Astrocyte of the hippocampus (primary cell): ENCODE measurements at regions not wholly inside any gene's neighbourhood (a gene's known extent, or its start where the extent isn't known, plus 50 kb on each side); places are given as distances from the start of the nearest gene placed in this dataset.
A peak's percentile ranks its signal among the peaks of the same experiment; 100 is the strongest.

Experiments
- DNase-seq: peaks from one replicate; pipeline ENCODE4 v3.0.0; 2011; ENCODE audit warnings: low read depth, low spot score

DNA sequence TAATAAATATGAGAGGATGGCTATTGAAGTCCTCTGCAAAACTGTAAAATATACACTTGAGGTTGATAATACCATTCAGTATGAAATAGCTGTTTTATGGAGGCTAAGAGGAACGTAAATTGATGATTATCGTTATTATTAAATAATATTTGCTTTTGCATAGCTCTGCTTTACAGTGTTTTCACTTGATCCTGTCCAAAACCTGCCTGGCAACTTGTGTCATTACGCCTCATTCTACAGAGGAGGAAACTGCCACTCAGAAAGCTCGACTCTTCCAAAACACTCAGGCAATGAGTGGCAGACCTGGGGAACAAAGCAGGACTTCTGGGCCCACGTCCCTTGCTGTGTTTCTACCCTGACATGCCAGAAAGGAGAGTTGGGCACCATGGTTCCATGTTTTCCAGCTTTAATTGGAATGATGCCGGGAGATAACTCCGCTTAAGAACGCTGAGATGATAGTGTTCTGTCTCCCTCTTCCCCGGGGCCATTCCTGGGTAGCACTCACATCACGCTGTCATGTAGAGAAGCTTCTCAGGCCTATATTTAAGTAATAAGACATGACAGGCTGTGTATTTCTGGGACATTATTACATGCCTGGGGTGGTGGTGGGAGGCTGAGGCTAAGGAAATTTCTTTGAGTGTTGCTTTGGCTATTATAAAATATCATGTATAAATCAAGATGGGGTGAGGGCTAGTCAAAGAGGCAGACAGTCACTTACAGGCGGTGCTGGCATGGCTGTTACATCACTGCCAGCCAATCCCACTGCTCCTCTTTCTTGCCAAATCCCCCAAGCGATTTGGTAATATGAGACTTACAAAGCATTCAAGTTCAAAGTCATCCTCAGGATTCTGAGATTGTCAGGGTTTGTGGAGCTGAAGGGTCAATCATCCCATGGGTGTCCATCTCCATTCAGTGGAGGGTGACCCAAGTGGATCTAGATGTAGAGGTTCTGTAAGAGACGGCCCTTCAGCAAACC lies 501.7 kb downstream of the INSC start:
- DNase-seq: no peak

DNA sequence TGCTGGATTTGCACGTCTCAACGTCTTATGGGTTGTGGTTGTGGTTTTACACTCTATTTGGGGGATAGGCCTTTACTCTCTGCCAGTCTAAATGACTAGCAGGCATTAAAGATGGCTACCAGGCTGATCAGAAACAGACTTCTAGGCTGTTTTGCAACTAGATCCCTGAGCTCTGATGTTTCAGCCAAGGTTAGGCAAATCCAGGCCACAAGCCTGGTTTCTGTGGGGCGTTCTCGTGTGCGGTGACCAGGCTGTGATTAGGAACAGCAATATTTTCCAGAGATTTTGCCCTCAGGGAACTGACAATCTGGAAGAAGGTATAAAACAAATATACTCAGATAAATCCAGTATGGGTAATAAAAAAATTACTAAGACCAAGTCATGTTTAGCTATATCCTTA lies 502.4 kb downstream of the INSC start:
- no peak for DNase-seq

DNA sequence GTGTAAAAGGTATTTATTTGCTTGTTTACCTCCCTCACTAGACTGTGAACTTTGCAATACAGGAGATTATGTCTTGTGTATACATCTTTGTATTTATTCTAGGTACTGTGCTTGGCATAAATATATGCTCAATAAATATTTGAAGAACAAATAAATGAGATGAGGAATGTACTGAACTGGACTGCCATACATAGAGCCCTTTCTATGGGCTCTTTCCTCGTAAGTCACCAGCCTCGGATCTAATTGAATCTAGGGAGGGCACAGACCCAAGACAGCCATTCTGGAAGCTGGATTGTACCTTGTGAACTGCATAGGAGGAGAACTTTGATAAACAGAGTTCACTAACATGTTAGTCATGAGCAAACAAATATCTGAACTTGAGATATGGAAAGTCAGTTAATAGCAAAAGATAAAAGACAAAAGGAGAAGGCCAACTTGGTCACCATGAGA lies 503.9 kb downstream of the INSC start:
- no peak for DNase-seq

DNA sequence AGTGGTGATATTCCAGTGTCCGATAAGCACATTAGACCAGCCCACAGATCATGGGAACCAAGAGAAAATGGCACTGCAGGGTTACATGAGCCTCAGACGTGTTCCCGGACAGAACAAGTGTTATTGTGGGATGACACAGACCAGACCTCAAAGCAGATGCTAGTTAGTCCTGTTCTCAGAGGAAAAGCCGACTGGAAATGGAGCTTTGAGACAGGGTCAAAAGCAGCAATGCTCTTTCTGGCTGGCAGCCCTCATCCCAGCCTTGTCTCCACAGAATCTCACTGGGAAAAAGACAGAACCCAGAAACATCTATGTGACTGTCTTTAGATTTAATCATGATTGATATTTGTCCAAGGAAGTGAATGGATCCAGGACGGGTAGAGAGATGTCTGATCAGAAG lies 506.8 kb downstream of the INSC start:
- DNase-seq: no peak

DNA sequence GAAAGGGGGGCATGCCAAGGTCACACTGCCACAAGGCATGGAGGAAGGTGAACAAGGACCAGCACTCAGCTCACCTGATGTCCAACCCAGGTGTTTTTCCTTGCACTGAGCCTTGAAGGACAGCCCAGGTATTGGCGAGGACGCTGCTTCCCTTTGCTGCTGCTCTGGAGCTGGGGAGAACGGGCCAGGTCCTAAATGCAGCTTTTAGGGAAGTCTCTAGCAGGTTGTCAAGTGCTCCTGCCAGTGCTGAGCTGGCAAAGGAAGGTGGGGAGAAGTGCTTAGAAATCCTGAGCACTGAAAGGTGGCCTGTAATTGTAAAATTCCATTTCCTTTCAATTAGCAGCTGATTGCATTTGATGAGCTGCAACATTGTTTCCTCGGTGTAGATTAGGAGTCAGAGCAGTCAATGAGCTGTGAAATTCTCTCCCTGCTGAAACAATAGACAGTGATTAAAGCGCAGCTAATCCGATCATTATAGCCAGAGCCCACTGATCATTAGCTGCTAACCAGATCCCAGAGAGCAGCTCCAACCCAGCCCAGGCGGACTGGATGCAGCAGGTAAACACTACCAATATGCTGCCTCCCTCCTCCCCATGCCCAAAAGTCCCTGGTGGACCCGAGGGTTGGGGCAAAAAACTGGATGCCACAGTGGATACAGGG lies 507.6 kb downstream of the INSC start:
- DNase-seq: no peak

DNA sequence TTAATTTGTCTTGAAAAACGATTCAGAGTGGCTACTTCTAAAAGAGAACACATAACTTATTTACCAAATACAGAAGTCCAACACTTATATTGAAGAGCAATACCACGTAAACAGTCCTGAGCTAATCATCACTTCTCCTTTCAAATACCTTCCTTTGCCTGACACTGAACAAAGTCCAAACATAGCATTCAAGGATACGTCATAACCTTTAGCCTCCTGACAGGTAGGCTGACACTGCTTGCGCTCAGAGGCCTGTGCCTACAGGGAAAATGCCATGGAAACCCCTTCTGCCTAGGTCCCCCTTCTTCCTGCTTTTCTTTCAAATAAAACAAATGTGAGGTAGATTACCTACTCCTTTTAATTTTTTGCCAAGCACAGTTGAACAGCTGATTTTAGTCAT lies 510.0 kb downstream of the INSC start:
- no peak for DNase-seq

DNA sequence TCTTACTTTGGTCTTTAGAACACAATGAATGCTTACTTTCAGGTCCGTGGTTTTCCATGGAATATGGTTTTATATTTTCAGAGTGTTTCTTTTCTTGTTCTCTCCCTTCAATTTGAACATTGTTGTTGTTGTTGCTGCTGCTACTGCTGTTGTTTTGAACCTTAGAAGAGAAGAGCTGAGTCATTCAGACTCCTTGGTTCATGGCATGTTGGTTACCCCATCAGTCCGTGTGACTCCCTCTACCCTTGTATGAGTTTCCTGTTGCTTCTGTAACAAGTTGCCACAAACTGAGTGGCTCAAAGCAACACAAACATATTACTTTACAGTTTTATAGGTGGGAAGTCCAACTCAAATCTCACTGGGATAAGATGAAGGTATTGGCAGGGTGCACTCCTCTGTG lies 511.0 kb downstream of the INSC start:
- peak; percentile 11 for DNase-seq

DNA sequence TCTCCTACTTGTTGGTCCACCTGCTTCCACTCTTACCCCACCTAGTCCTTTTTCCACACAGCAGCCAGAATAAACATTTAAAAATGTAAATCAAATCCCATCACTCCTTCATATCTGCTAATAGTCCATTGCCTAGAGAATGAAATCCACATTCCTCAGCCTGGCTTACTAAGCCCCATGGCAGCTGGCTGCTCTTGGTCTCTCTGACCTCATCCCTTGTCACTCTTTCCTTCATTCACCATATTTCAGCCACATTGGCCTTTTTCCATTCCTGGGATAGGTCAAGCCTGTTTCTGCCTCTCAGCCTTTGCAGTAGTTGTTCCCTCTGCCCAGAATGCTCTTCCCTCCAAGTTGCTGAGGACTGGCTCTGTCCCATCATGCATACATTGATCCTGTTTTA lies 512.8 kb downstream of the INSC start:
- peak; percentile 78 for DNase-seq

DNA sequence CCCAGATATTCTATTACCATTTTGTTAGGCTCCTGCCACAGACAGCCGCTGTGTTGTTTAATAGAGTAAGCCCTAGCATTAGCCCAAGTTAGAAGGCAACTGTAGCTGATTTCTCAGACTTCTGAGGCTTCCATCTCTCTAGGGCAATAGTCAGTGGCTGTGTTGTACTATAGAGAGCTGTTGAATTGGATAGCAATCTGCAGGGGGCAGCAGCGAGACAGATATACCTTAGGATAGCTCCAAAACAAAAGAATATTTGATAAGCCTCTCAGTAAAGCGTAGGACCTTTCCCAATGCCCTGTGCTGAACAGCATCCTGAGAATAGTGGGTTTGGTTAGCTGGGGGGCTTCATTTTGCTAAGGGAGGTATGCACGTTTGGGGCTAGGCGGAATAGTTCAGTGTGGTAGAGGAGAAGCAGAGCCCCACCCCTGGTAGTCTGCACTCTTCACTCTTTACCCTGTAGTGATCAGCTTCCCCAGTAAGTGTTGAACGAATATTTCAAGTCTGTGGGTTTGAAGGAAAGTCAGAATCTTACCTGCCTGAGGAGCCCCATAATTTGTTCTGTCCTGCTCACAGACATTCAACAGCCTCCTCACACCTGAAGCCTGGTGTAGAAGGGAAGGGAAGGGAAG lies 515.1 kb downstream of the INSC start:
- DNase-seq: no peak

DNA sequence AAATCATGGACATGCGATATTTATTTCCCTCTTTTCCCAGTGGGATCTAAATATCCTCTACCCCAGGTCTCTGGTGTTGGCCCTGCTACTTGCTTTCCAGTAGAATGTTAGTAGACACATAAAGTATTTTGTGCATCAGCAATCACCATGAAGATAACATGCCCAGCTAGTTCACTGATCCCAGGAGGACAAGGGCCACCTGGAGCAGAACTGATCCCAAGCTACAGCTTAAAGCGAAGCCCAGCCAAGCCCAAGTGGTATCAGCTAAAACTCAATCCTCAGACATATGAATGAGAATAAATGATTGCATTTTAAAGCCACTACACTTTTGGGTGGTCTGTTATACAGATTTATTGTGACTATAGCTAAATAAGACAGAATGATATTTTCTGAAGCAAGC lies 516.2 kb downstream of the INSC start:
- no peak for DNase-seq

DNA sequence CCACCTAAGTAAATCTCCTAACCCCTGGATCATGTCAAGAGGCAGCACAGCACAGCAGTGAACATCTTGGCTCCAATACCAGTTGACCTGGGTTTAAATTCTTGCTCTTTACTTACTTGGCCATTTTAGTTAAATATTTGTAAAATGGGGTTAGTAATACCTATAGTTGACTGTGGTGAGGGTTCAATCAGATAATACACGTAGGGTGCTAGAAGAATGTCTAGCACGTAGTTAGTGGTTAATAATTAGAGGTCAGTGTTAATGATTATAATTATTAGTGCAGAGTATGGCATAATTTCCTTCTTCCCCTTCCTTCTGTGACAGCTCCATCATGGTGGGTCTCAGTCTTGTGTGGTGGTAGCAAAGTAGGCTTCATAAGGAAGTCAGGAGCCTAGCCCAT lies 520.8 kb downstream of the INSC start:
- DNase-seq: no peak

DNA sequence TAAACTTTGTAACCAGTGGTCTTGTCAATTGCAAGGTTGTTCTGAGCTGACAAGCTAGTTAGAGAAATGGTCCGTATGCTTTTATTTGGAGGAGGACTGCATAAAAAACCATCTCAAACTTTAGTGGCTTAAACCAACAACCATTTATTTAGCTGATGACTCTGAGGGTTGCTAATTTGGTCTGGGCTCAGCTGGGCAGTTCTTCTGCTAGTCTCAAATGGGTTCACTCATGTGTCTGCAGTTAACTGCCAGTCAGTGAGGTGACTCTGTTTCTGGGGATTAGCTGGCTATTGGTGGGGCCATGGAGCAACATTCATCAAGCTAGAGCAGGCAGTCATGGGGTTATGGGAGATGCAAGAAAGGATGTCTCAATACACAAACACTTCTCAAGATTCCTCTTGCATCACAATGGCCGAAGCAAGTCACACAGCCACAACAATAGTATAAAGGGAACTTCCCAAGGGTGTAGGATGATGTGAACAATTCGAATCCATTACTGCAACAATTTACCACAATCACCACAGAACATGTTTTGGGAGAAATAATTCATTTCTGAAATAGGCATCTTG lies 521.9 kb downstream of the INSC start:
- no peak for DNase-seq

DNA sequence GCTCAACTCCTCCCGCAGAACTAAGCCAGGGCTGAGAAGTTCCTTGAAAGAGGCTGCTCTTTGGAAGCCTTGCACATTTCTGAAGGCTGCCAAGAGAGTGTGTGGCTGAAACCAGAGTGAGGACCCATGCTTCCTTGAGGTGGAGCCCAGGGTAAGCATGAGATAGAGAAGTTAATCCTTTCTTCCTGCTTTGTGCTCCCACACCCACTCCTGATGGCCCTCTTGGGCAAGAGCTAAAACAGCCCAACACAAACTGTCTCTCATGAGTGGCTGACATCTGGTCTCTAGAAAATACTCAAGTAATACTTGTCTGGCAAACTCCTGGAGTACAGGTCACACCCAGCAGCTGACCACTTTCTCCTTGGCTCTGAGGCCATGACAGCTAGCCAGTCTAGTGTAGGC lies 523.7 kb downstream of the INSC start:
- DNase-seq: no peak

DNA sequence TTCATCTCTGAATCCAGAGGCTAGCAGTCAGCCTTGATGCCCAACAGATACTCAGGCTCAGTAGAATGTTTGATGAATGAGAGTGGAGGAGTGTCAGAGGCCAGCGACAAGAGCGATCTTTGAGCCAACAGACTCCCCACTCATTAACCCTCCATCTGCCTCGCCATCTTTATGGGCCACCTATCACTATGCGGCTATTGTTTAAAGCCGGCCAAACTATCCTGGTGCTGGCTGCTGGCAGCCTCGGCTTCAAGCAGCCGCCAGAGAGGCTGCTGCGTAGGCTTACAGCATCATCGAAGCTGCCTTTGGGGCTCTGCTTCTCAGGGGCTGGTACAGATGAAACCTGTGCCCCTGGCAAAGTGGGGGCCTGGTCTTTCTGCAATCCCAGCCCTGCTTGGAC lies 525.6 kb downstream of the INSC start:
- DNase-seq: no peak

DNA sequence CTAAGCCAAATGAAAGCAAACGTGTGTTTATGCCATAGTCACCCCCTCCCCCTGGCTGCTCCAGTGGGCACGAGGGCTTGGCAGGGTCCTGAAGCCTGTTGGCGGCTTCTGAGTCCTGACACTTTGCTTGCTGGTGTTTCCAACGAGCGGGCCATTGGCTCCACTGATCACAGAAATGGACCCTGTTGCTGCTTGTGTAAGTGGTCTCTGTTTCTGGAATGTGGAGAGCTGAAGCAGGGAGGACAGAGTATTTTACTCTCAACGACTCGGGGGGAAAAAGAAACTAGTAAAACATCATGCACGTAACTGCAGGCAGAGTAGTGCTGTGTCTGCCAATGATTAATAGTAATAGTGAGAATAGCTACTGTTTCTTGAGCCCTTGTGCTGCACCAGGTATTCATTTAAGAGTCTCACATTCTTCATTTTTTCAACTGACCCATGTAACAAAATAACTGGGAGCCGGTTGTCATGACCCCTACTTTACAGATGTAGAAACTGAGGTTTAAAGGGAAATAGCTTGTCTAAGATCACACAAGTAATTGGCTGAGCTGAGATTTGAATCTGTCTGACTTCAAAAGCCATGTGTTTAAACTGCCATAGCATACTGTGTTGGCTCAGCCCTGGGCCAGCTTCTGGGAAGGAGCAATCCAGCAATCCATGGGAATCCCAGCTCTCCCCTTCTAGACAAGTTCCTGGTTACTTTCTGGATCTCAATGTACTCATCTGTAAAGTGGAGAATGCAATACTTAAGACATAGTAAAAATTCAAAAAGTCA lies 526.7 kb downstream of the INSC start:
- peak; percentile 19 for DNase-seq

DNA sequence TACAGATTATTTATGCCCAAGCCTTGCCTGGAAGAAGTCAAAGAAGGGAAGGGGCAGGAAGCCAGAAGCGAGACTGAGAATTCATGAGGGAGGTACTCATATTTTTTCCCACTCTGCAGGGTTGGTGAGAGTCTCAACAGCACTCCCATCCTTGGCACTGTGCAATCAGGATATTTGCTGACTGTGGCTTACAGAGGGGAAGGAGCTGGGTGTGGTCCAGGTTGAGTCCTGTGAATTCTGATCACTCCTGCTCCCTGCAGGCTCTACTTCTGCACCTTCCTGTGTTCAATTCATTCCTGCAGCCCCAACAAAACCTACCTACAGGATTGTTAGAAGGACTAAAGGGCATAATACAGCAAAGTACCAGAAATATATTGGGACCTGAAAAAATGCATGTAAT lies 530.5 kb downstream of the INSC start:
- DNase-seq: no peak

DNA sequence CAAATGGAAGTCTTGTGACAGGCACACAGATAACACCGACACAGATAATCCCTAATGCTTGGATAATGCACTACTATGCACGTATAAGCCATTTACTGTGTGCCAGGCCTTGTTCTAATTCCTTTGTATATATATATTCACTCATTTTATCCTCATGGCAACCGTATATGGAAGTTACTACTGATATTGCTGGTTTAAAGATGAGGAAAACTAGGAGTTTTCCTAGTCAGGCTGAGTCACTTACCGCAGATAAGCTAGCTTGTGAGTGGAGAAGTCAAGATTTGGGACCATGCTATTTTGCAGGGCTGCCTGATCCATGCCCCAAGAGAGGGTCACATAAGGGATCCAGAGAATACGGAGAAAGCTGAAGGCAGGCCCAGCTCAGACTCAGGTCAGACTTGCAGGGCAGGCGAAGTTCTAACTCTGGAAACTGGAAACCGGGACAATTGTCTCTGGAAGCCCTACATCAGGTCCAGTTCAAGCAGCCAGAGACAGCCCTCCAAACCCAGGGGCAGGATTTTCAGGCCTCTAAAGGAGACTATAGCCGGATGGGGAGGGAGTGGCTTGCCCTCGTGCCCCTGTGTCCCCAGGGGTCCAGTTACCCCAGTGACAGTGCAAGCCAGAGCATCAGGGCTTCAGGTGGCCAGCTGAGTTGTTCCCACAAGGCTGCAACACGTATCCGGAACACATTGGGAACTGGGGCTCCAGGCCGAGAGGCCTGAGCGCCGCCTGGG lies 534.8 kb downstream of the INSC start:
- DNase-seq: no peak

DNA sequence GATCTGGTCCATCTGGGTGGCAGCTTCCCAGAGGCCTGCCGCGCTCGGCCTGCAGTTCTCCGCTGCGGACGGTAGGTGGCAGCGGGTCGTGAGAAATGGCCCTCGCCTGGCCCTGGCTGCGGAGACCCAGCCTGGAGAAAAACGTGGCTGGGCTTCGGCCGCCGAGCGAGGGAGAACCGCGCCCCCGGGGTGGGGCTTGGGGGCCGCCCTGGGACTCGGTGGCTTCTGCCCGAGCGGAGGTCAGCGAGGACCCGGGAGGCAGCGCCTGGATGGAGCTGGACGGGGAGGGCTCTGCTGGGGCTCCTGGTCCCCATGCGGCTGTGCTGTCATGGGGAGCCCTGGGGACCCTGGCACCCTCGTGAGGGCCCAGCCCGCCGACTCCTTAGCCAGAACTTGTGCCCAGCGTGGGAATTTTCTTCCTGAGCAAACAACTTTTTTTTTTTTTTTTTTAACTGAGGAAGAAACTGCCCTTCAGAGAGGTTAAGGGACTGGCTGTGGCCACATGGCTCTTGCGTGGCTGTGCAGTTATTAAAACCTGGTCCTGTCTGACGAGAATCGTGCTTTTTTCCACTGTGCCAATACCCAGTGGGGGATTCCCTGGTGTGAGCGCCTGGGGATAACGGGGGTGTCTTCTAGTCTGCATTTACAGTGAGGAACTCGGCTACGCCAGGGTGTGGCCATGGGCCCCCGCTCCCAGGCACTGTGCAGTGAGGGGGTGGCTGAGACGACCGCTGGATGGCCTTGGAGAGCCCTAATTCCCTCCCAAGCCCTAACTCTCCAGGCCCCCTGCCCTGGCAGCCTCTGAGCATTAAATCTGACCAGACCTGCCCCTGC lies 535.6 kb downstream of the INSC start:
- peak; percentile 99 for DNase-seq

DNA sequence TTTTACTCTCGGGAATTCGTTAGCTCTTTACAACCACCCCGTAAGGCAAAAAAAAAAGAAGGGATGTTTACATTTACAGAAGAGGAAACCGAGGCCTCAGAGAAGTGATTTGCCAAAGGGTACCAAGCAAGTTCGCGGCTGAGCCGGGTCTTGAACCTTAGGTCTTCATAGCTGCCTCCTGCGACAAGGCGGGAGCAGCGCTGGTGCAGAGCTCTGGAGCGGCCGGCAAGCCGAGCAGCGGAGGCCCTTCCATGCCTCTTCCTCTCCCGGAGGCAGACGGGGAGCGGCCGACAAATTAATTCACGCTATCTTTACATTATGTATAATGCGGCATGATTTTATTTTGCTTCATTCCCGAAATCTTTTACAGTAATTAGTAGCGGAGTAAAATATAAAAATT lies 536.3 kb downstream of the INSC start:
- no peak for DNase-seq

DNA sequence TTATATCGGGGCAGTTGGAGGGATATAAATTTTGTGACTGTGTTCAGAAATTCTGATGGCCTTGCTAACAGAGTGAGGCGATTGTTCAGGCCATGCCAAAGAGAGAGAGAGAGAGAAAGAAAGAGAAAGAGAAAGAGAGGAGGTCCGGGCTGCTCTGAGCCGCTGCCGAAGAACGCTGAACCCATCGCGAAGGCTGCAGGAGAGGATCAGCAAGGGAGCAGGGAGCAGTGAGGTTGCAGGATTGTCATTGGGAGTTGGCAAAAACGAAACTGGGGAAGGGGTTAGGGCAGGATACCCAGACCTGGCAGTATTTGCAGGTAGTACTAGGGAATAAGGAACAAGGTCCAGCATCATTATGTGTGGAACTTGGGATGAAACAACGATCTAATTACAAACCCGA lies 537.1 kb downstream of the INSC start:
- peak; percentile 28 for DNase-seq
